ENCODE measurements at regions not wholly inside any gene's neighbourhood (a gene's known extent, or its start where the extent isn't known, plus 50 kb on each side); places are given as distances from the start of the nearest gene placed in this dataset.

DNA sequence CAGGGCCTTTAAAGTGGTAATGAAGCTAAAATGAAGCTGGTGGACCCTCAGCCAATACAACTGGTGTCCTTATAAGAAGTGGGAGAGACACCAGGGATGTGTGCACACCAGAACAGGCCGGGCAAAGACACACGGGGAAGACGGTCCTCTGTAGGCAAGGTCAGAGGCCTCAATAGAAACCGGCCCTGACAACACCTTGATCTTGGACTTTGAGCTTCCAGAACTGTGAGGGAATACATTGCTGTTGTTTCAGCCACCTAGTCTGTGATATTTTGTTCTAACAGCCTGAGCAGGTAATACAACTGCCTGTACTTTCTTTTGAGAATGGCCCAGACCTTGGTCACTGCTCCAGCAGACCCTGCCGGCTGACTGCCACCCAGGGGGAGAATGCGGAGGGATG lies 65.6 kb upstream of the FZD7 start:
- Histone ChIP-seq H3K4me2 (ENCODE audit: insufficient read depth, low read length) (no peak overlapping the region), H2AFZ (ENCODE audit: low read depth, low read length) (no peak overlapping the region), H4K20me1 (replicated peaks; ENCODE audit: control insufficient read depth, insufficient read depth, low read length) (no peaks in the 10 kb centered on the region), H3K79me2 (ENCODE audit: control insufficient read depth, insufficient read depth, low read length) (no peaks in the 10 kb centered on the region), H3K27ac (ENCODE audit: extremely low read depth, low read depth, low read length) (no peak overlapping the region), H3K4me1 (replicated peaks in 1 of 2; ENCODE audit: control insufficient read depth in 2 of 2, insufficient read depth in 2 of 2, low read length in 2 of 2) (no peaks in the 10 kb centered on the region; a peak in 1 of 5 replicates), H3K9me1 (ENCODE audit: control insufficient read depth, insufficient read depth, low read length) (no peaks in the 10 kb centered on the region), H3K27me3 (ENCODE audit: control insufficient read depth in 2 of 2, insufficient read depth in 2 of 2, low read length in 2 of 2) (peaks cover 9 to 76% of the 10 kb centered on the region in 2 experiments; a peak in 4 of 5 replicates), H3K9me3 (replicated peaks; ENCODE audit: control insufficient read depth, insufficient read depth, low read depth, low read length) (no peaks in the 10 kb centered on the region), H3K36me3 (ENCODE audit: control insufficient read depth, insufficient read depth, low read length) (no peaks in the 10 kb centered on the region), H3K9ac (ENCODE audit: insufficient read depth in 1 of 2, low read depth in 2 of 2, low read length in 2 of 2) (no peak overlapping the region), H3K4me3 (no peak overlapping the region)
- no peak for FAIRE-seq
- CTCF ChIA-PET (ENCODE audit: low intra/inter-chr PET ratio) = no interaction called here
- BruUV-seq (replicated peaks) = no TSS peak
- WGBS (ENCODE audit: insufficient coverage, low coverage, missing lambda C conversion rate) = 5% methylated on average over 4 of the region's 6 CpGs
- POLR2A ChIA-PET = no interaction called here
- TF ChIP-seq SETDB1 (IDR thresholded peaks at IDR 0.05; ENCODE audit: low read length) (no peak), ARHGAP35 (IDR thresholded peaks at IDR 0.05; ENCODE audit: partially characterized antibody) (no peak), YY1 (IDR thresholded peaks at IDR 0.05; ENCODE audit: borderline replicate concordance in 1 of 3, control insufficient read depth in 1 of 3, extremely low read depth in 1 of 3, insufficient read depth in 3 of 3, insufficient read length in 1 of 3, insufficient replicate concordance in 2 of 3, low read depth in 1 of 3, low read length in 2 of 3) (no peak)
- TF ChIP-seq, protein P1, sequence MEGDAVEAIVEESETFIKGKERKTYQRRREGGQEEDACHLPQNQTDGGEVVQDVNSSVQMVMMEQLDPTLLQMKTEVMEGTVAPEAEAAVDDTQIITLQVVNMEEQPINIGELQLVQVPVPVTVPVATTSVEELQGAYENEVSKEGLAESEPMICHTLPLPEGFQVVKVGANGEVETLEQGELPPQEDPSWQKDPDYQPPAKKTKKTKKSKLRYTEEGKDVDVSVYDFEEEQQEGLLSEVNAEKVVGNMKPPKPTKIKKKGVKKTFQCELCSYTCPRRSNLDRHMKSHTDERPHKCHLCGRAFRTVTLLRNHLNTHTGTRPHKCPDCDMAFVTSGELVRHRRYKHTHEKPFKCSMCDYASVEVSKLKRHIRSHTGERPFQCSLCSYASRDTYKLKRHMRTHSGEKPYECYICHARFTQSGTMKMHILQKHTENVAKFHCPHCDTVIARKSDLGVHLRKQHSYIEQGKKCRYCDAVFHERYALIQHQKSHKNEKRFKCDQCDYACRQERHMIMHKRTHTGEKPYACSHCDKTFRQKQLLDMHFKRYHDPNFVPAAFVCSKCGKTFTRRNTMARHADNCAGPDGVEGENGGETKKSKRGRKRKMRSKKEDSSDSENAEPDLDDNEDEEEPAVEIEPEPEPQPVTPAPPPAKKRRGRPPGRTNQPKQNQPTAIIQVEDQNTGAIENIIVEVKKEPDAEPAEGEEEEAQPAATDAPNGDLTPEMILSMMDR (IDR thresholded peaks at IDR 0.05 in 2 of 3, conservative IDR thresholded peaks at IDR 0.05 in 1 of 3; ENCODE audit: insufficient read depth in 2 of 3, low read depth in 1 of 3, low read length in 3 of 3) = no peak
- in situ Hi-C loops (cut with MboI) = no loop called here
- ATAC-seq = no peak
- no peak for DNase-seq (ENCODE audit: extremely low read depth in 1 of 4, low spot score in 3 of 4)
- intact Hi-C loops (cut with micrococcal nuclease) = no loop called here

Measured in K562 (cell line).